UCSD-AML1 (cell line): ENCODE measurements at regions not wholly inside any gene's neighbourhood (a gene's known extent, or its start where the extent isn't known, plus 50 kb on each side); places are given as distances from the start of the nearest gene placed in this dataset.
A peak's percentile ranks its signal among the peaks of the same experiment; 100 is the strongest.

Source experiments
- DNase-seq: peaks from one replicate; lab custom pipeline; 2025; ENCODE audit not compliant: unreplicated experiment; lab: John Stamatoyannopoulos, UW

DNA sequence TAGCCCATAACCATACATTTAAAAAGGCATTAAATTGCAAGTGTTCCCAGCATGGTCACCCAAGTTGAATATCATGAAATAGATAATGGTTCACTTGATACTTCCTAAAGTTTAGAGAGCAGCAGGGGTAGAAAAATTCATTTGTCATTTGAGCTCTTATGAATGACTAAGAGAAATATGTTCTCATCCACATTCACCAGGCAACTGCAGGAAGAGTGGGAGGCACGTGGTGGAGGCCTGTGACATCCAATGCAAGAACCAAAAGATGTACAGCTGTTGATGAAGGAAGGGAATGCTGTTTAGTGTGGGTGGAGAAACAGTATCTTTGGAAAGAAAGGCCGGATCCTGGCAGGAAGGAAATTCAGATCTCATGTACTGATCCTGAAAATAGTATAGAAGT, 473.1 kb downstream of the ADGRL2 start:
- peak; percentile 7 for DNase-seq

DNA sequence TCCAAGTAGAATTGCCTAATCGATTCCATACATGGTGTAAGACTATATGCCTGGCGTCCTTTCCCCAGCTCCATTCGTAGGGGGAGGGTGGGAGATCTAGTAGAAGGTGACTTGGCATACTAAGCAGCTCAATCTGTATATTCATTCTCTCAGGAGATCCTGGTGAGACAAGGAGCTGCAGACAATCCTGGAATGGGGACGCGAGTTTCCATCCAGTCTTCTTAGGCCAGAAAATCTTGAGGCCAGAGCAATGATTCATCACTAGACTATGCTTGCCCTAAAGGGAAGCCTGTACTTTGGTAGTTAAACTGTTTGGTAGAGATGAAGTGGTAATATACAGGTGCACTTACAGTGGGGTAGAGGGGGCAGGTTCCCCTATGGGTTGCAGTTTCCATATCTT, 468.7 kb downstream of the ADGRL2 start:
- DNase-seq = no peak

- no peak for DNase-seq
These were observed 468.1 kb downstream of the ADGRL2 start for GRCh38 chr1:82268826-82269225.

GRCh38 chr1:82266351-82266750, 465.6 kb downstream of the ADGRL2 start:
- no peak for DNase-seq

GRCh38 chr1:82265436-82265835, 464.7 kb downstream of the ADGRL2 start:
- no peak for DNase-seq

- no peak for DNase-seq
These were observed 464.1 kb downstream of the ADGRL2 start for GRCh38 chr1:82264802-82265201.

GRCh38 chr1:82263396-82263795, 462.7 kb downstream of the ADGRL2 start:
- no peak for DNase-seq

DNA sequence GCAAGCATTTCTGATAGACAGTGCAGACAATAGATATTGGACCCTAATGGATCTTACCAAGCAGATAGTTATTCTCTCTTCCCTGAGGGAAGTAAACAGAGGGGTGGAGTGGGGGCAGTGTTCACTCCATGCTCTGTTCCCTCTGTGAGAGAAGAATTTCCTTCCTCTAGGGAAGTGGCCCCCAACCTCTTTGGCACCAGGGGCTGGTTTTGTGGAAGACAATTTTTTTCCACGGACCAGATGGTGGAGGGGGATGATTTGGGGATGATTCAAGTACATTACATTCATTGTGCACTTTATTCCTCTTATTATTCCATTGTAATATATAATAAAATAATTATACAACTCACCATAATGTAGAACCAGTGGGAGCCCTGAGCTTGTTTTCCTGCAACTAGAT, 459.9 kb downstream of the ADGRL2 start:
- peak; percentile 12 for DNase-seq

DNA sequence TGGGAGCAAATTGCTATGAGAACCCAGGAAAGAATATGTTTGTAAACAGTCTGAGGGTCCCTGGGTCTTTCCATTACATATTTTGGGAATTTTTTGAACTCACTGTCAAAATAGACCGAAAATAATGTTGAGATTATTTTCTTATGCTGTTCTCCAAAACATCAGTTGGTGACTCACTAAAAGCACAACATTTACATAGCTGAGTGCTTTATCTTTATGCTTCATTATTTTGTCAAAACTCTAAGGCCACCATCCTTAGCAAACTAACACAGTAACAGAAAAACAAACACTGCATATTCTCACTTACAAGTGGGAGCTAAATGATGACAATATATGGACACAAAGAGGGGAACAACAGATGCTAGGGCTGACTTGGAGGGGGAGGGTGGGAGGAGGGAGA, 459.3 kb downstream of the ADGRL2 start:
- DNase-seq = no peak

GRCh38 chr1:82258887-82259286, 458.2 kb downstream of the ADGRL2 start:
- no peak for DNase-seq

- no peak for DNase-seq
These were observed 445.3 kb downstream of the ADGRL2 start for GRCh38 chr1:82246050-82246449.

GRCh38 chr1:82245345-82246014, 444.7 kb downstream of the ADGRL2 start:
- no peak for DNase-seq

GRCh38 chr1:82240571-82240970, 439.8 kb downstream of the ADGRL2 start:
- DNase-seq = no peak

GRCh38 chr1:82230667-82231066, 429.9 kb downstream of the ADGRL2 start:
- no peak for DNase-seq

GRCh38 chr1:82227306-82228095, 426.8 kb downstream of the ADGRL2 start:
- DNase-seq = no peak

- DNase-seq = no peak
These were observed 425.4 kb downstream of the ADGRL2 start for GRCh38 chr1:82226186-82226505.

GRCh38 chr1:82225421-82226185, 424.9 kb downstream of the ADGRL2 start:
- DNase-seq = peak; percentile 11

GRCh38 chr1:82223091-82223490, 422.4 kb downstream of the ADGRL2 start:
- no peak for DNase-seq

- no peak for DNase-seq
These were observed 421.0 kb downstream of the ADGRL2 start for GRCh38 chr1:82221721-82222120.

DNA sequence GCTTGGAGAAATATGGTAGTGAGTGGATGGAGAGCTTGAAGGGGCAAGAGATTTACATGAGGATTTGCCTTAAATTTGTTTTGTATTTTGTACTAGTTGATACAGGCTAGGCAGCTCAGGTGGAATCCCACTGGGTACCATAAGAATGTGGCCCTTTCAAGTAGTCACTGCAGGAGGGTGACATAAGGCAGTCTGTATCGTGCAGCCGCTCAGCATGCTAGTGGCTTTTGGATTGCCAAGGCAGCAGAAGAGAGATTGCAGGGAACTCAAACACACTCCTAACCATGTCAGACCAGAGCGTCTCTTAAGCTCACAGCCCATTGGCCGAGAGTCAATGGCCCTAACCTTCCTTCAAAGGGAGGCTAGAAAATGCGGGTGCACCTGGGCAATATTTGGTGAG, 420.0 kb downstream of the ADGRL2 start:
- peak; percentile 6 for DNase-seq

DNA sequence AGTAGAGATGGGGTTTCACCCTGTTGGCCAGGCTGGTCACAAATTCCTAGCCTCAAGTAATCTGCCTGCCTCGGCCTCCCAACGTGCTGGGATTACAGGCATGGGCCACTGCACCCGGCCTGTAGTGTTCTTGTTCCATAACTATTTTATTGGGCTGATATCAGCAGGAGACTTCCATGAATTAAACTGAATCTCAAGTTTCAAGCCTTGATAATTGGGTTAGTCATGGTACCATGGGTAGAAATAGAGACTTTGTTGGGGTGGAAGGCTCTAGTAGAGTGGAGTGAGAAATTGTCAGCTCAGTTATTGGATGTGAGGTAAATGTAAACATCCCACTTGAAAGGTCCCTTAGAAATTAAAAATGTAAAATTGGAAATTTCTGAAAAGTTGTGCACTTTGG, 419.1 kb downstream of the ADGRL2 start:
- DNase-seq = no peak

DNA sequence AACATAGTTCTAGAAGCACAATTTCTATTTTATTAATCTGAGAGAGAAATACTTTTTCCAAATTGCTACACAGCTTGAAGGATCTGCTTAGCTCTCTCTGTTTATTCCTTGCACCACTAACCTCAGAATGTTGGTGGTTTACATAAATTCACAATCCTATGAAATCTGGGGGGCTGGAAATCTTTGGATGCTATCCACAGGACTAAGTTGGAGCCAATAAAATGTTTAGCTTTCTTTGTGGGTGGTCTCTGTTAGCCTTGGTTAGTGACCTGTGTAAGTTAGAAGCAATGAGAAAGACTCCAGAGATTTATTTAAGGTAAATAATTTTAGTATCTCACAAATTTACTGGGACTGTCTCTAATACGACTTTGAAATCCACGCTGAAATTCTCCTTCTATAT, 418.1 kb downstream of the ADGRL2 start:
- no peak for DNase-seq
